ENCODE measurements at regions not wholly inside any gene's neighbourhood (a gene's known extent, or its start where the extent isn't known, plus 50 kb on each side); places are given as distances from the start of the nearest gene placed in this dataset.

DNA sequence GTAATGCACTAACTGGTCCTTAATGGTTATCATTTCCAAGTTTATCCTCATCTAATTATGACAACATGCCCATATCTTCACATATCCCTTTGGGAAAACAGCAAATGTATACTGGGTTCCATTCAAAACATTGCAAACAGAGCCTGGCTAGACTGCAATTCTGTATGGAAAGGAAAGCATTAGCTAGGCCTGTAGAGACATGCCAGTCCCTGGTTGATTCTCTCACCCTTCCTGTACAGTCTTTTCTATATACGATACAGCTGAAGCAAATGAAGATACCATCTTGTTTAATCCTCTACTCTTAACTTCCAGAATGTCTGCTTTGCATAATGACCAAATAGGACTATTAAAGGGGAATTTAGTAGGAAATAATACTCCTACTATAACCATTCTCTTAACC, 294.4 kb upstream of the MC4R start:
- Histone ChIP-seq H3K4me1 (replicated peaks in 1 of 4; ENCODE audit: control insufficient read depth in 3 of 4, insufficient read depth in 4 of 4, low read length in 3 of 4) (0 out of 7 replicates have a peak, but pooled peaks cover 0 to 3% (median 0%) of the 10 kb centered on the region in 4 experiments), H4K5ac (ENCODE audit: insufficient read length, low read depth, low read length) (no peak overlapping the region), H2AK5ac (ENCODE audit: low read depth, low read length) (no peak overlapping the region), H4K8ac (ENCODE audit: extremely low read depth, insufficient read depth, low read length) (no peak overlapping the region), H3K4ac (replicated peaks; ENCODE audit: insufficient read length, low read depth, low read length) (no peak overlapping the region), H3K79me1 (ENCODE audit: low read depth, low read length) (no peaks in the 10 kb centered on the region), H3K23ac (ENCODE audit: insufficient read length) (no peak overlapping the region), H3K4me2 (ENCODE audit: insufficient read depth in 1 of 2, low read depth in 2 of 2, low read length in 2 of 2) (no peak overlapping the region), H4K20me1 (replicated peaks in 1 of 2; ENCODE audit: control insufficient read depth in 1 of 2, insufficient read depth in 2 of 2, low read length in 2 of 2) (no peaks in the 10 kb centered on the region), H3K79me2 (ENCODE audit: control insufficient read depth in 1 of 2, insufficient read depth in 2 of 2, low read length in 2 of 2) (no peaks in the 10 kb centered on the region), H3K27me3 (replicated peaks in 1 of 4; ENCODE audit: control insufficient read depth in 3 of 4, extremely low read depth in 1 of 4, insufficient read depth in 3 of 4, low read length in 3 of 4) (no peaks in the 10 kb centered on the region), H3K56ac (replicated peaks; ENCODE audit: insufficient read length, low read depth, low read length) (no peak overlapping the region), H3K27ac (ENCODE audit: low read depth, low read length) (no peak overlapping the region), H2BK120ac (replicated peaks; ENCODE audit: low read depth, low read length) (no peak overlapping the region), H2BK5ac (ENCODE audit: low read depth, low read length) (no peak overlapping the region), H2BK20ac (ENCODE audit: low read length) (no peak overlapping the region), H2BK15ac (ENCODE audit: low read length) (no peak overlapping the region), H4K91ac (replicated peaks; ENCODE audit: insufficient read length, low read length) (no peak overlapping the region), H2AFZ (ENCODE audit: low read length) (no peak overlapping the region), H3K14ac (ENCODE audit: insufficient read length) (no peak overlapping the region), H3K9ac (replicated peaks in 1 of 4; ENCODE audit: extremely low read depth in 1 of 4, low read depth in 3 of 4, low read length in 3 of 4) (no peak overlapping the region), H3K36me3 (ENCODE audit: control insufficient read depth in 2 of 4, insufficient read depth in 4 of 4, low read length in 3 of 4) (no peaks in the 10 kb centered on the region), H3K9me3 (ENCODE audit: insufficient read depth in 2 of 2, low read depth in 1 of 2, low read length in 1 of 2) (no peaks in the 10 kb centered on the region; a peak in 1 of 4 replicates), H2BK12ac (ENCODE audit: low read depth, low read length) (no peak overlapping the region), H3K18ac (ENCODE audit: extremely low read depth, low read length) (no peak overlapping the region), H3K4me3 (ENCODE audit: extremely low read depth in 1 of 4, insufficient read depth in 2 of 4, low read depth in 3 of 4, low read length in 4 of 4) (no peak overlapping the region), H3K23me2 (ENCODE audit: low read depth, low read length) (no peaks in the 10 kb centered on the region)
- 92% methylated on average over 1 of the region's 1 CpG; no CpG with 5 or more reads in 1 of the 2 experiments for WGBS, 2 experiments (ENCODE audit: extremely low coverage in 1 of 2, insufficient coverage in 1 of 2, insufficient read length in 1 of 2, insufficient replicate concordance in 2 of 2, low coverage in 1 of 2, low lambda C conversion rate in 2 of 2, missing lambda C conversion rate in 1 of 2)
- no peak for FAIRE-seq
- no peak for TF ChIP-seq SP2 (IDR thresholded peaks at IDR 0.05; ENCODE audit: low read length)
- no peak for DNase-seq (ENCODE audit: low read depth in 1 of 2, low spot score in 2 of 2)
- POLR2A ChIA-PET (ENCODE audit: partially characterized antibody) = no interaction called here
- CTCF ChIA-PET (ENCODE audit: partially characterized antibody) = interaction anchor here (1.5 to 2.6 kb wide), 3 partner anchors 10 to 18 kb away, joined by 4 to 12 read pairs (median 5); no protein-coding TSS in a partner anchor

Data from H1 (cell line).